Trophoblast cell (in vitro differentiated cells and primary cell): ENCODE measurements at regions not wholly inside any gene's neighbourhood (a gene's known extent, or its start where the extent isn't known, plus 50 kb on each side); places are given as distances from the start of the nearest gene placed in this dataset.

Experiments
- DNase-seq, 2 donors: peaks; one replicate each; pipeline ENCODE4 v3.0.0-alpha.2; 2016
- H2AFZ ChIP-seq: 2 replicates; pipeline ENCODE4 v1.6.1; 2013; ENCODE audit warnings: low read length, moderate library complexity, mild to moderate bottlenecking; ENCODE audit not compliant: insufficient read depth, poor library complexity
- H2AK5ac ChIP-seq: 2 replicates; pipeline ENCODE4 v1.6.1; 2013; ENCODE audit warnings: mild to moderate bottlenecking, low read length
- H2BK120ac ChIP-seq: 2 replicates; pipeline ENCODE4 v1.6.1; 2013; ENCODE audit warnings: low read length, mild to moderate bottlenecking, moderate library complexity; ENCODE audit not compliant: insufficient read depth, poor library complexity
- H2BK12ac ChIP-seq: 2 replicates; pipeline ENCODE4 v1.6.1; 2013; ENCODE audit warnings: mild to moderate bottlenecking, low read length, moderate library complexity
- H2BK5ac ChIP-seq: 2 replicates; pipeline ENCODE4 v1.6.1; 2013; ENCODE audit warnings: low read length, low read depth, moderate library complexity, mild to moderate bottlenecking; ENCODE audit not compliant: poor library complexity
- H3K14ac ChIP-seq: 2 replicates; pipeline ENCODE4 v1.6.1; 2013; ENCODE audit warnings: mild to moderate bottlenecking, low read length
- H3K18ac ChIP-seq: 2 replicates; pipeline ENCODE4 v1.6.1; 2013; ENCODE audit warnings: mild to moderate bottlenecking, low read length
- H3K23ac ChIP-seq: 2 replicates; pipeline ENCODE4 v1.6.1; 2013; ENCODE audit warnings: low read length
- H3K27ac ChIP-seq: 2 replicates; pipeline ENCODE4 v1.5.1; 2013; ENCODE audit warnings: low read depth, mild to moderate bottlenecking, inconsistent platforms, low read length, moderate library complexity
- H3K27me3 ChIP-seq: 2 replicates; pipeline ENCODE4 v1.6.1; 2013; ENCODE audit warnings: inconsistent platforms, mild to moderate bottlenecking, low read length, moderate library complexity; ENCODE audit not compliant: insufficient read depth
- H3K36me3 ChIP-seq, 2 experiments: 1 replicate in 1 of 2; 2 replicates in 1 of 2; pipeline ENCODE4 v1.6.1; 2013; ENCODE audit warnings: low read length in 2 of 2, mild to moderate bottlenecking in 2 of 2, moderate library complexity in 1 of 2; ENCODE audit not compliant: insufficient read depth in 2 of 2, control insufficient read depth in 1 of 2
- H3K4ac ChIP-seq: 2 replicates; pipeline ENCODE4 v1.6.1; 2013; ENCODE audit warnings: low read depth, mild to moderate bottlenecking, low read length, moderate library complexity
- H3K4me1 ChIP-seq, 2 experiments: 1 replicate in 1 of 2; 2 replicates in 1 of 2; pipeline ENCODE4 v1.6.1; 2013; ENCODE audit warnings: low read length in 2 of 2, mild to moderate bottlenecking in 2 of 2, moderate library complexity in 1 of 2; ENCODE audit not compliant: insufficient read depth in 2 of 2, control insufficient read depth in 1 of 2
- H3K4me2 ChIP-seq: 2 replicates; pipeline ENCODE4 v1.6.1; 2013; ENCODE audit warnings: inconsistent platforms, mild to moderate bottlenecking, low read length, moderate library complexity
- H3K4me3 ChIP-seq: 2 replicates; pipeline ENCODE4 v1.5.1; 2013; ENCODE audit warnings: mild to moderate bottlenecking, low read depth, low read length, inconsistent platforms
- H3K79me1 ChIP-seq: one replicate; pipeline ENCODE4 v1.6.1; 2013; ENCODE audit warnings: low read length
- H3K79me2 ChIP-seq: 2 replicates; pipeline ENCODE4 v1.6.1; 2013; ENCODE audit warnings: low read length, mild to moderate bottlenecking; ENCODE audit not compliant: control insufficient read depth, insufficient read depth, poor library complexity
- H3K9ac ChIP-seq: 2 replicates; pipeline ENCODE4 v1.6.1; 2013; ENCODE audit warnings: mild to moderate bottlenecking, low read length
- H3K9me3 ChIP-seq: 2 replicates; pipeline ENCODE4 v1.6.1; 2013; ENCODE audit warnings: low read depth, mild to moderate bottlenecking, control low read depth, inconsistent platforms, low read length; ENCODE audit not compliant: insufficient read depth
- H4K12ac ChIP-seq: 2 replicates; pipeline ENCODE4 v1.6.1; 2013; ENCODE audit warnings: low read depth, mild to moderate bottlenecking, low read length, moderate library complexity
- H4K8ac ChIP-seq: 2 replicates; pipeline ENCODE4 v1.6.1; 2013; ENCODE audit warnings: low read depth, mild to moderate bottlenecking, low read length, moderate library complexity
- H4K91ac ChIP-seq: one replicate; pipeline ENCODE4 v1.6.1; 2013; ENCODE audit warnings: low read depth, mild to moderate bottlenecking, low read length, moderate library complexity
- WGBS: extraction: QIAGEN DNeasy Blood & Tissue Kit; methylation state at CpG from one replicate; pipeline ENCODE4 v1.1.7; 2013; ENCODE audit warnings: missing lambda C conversion rate; ENCODE audit not compliant: insufficient read length, insufficient coverage; ENCODE audit errors: extremely low coverage; 5-methylcytosine and 5-hydroxymethylcytosine counted together

GRCh38 chr3:59518283-59519055, 468.6 kb upstream of the CFAP20DC start:
- Histone ChIP-seq H3K9ac (no peak overlapping the region), H3K9me3 (no peaks in the 10 kb centered on the region), H3K36me3 (no peaks in the 10 kb centered on the region), H3K18ac (no peak overlapping the region), H2BK12ac (no peak overlapping the region), H3K79me1 (no peaks in the 10 kb centered on the region), H3K14ac (no peak overlapping the region), H2BK120ac (no peak overlapping the region), H3K79me2 (no peaks in the 10 kb centered on the region), H3K4me2 (no peak overlapping the region), H3K27me3 (no peaks in the 10 kb centered on the region), H4K8ac (no peak overlapping the region), H4K91ac (no peak overlapping the region), H3K4me3 (no peak overlapping the region), H3K27ac (no peak overlapping the region), H2AK5ac (no peak overlapping the region), H4K12ac (no peak overlapping the region), H2AFZ (no peak overlapping the region), H2BK5ac (no peak overlapping the region), H3K4me1 (no peaks in the 10 kb centered on the region), H3K4ac (no peak overlapping the region), H3K23ac (no peak overlapping the region)
- no CpG with 5 or more reads among the region's 14 CpGs for WGBS
- DNase-seq: no peak

- no peak overlapping the region for H3K4ac ChIP-seq
- no peak overlapping the region for H2AFZ ChIP-seq
- no peak overlapping the region for H3K18ac ChIP-seq
- no peak overlapping the region for H2BK12ac ChIP-seq
- no peak overlapping the region for H3K4me2 ChIP-seq
- H3K79me1 ChIP-seq: no peaks in the 10 kb centered on the region
- H3K36me3 ChIP-seq: no peaks in the 10 kb centered on the region
- no peak overlapping the region for H2BK5ac ChIP-seq
- H3K4me3 ChIP-seq: no peak overlapping the region
- no peak overlapping the region for H3K9ac ChIP-seq
- DNase-seq: no peak
- no CpG with 5 or more reads among the region's 4 CpGs for WGBS
- no peak overlapping the region for H3K14ac ChIP-seq
- no peak overlapping the region for H2BK120ac ChIP-seq
- H3K27ac ChIP-seq: no peak overlapping the region
- no peak overlapping the region for H4K8ac ChIP-seq
- H3K4me1 ChIP-seq: no peaks in the 10 kb centered on the region
- no peak overlapping the region for H2AK5ac ChIP-seq
- H3K9me3 ChIP-seq: no peaks in the 10 kb centered on the region
- no peaks in the 10 kb centered on the region for H3K79me2 ChIP-seq
- no peaks in the 10 kb centered on the region for H3K27me3 ChIP-seq
- H4K12ac ChIP-seq: no peak overlapping the region
- no peak overlapping the region for H3K23ac ChIP-seq
- no peak overlapping the region for H4K91ac ChIP-seq
Observed at GRCh38 chr3:59517388-59517787, 467.6 kb upstream of the CFAP20DC start.

- H3K4me3 ChIP-seq: no peak overlapping the region
- no peak overlapping the region for H2BK12ac ChIP-seq
- no peak overlapping the region for H4K8ac ChIP-seq
- H3K36me3 ChIP-seq: no peaks in the 10 kb centered on the region
- no peak overlapping the region for H3K9ac ChIP-seq
- no peak overlapping the region for H3K4ac ChIP-seq
- H3K27me3 ChIP-seq: no peaks in the 10 kb centered on the region
- whole genome bisulfite sequencing: no CpG with 5 or more reads among the region's 3 CpGs
- no peaks in the 10 kb centered on the region for H3K79me1 ChIP-seq
- H3K9me3 ChIP-seq: peaks cover 1% of the 10 kb centered on the region
- H3K23ac ChIP-seq: no peak overlapping the region
- H3K27ac ChIP-seq: no peak overlapping the region
- no peak overlapping the region for H4K91ac ChIP-seq
- no peak overlapping the region for H3K18ac ChIP-seq
- H2BK120ac ChIP-seq: no peak overlapping the region
- H2BK5ac ChIP-seq: no peak overlapping the region
- H3K4me1 ChIP-seq: no peaks in the 10 kb centered on the region
- DNase-seq: no peak
- H3K4me2 ChIP-seq: no peak overlapping the region
- no peak overlapping the region for H2AFZ ChIP-seq
- H3K79me2 ChIP-seq: no peaks in the 10 kb centered on the region
- no peak overlapping the region for H3K14ac ChIP-seq
- no peak overlapping the region for H2AK5ac ChIP-seq
- H4K12ac ChIP-seq: no peak overlapping the region
Observed at GRCh38 chr3:59515966-59516365, 466.1 kb upstream of the CFAP20DC start.

GRCh38 chr3:59514865-59515482, 465.1 kb upstream of the CFAP20DC start:
- Histone ChIP-seq H3K4ac (no peak overlapping the region), H2BK5ac (no peak overlapping the region), H2BK12ac (no peak overlapping the region), H3K27me3 (no peaks in the 10 kb centered on the region), H3K79me1 (no peaks in the 10 kb centered on the region), H3K9me3 (peaks cover 1% of the 10 kb centered on the region), H3K4me3 (no peak overlapping the region), H3K18ac (no peak overlapping the region), H3K27ac (no peak overlapping the region), H2AFZ (no peak overlapping the region), H3K4me2 (no peak overlapping the region), H4K8ac (no peak overlapping the region), H3K4me1 (no peaks in the 10 kb centered on the region), H4K91ac (no peak overlapping the region), H3K9ac (no peak overlapping the region), H2BK120ac (no peak overlapping the region), H3K79me2 (no peaks in the 10 kb centered on the region), H3K14ac (no peak overlapping the region), H2AK5ac (no peak overlapping the region), H4K12ac (no peak overlapping the region), H3K36me3 (no peaks in the 10 kb centered on the region), H3K23ac (no peak overlapping the region)
- no peak for DNase-seq
- no CpG with 5 or more reads among the region's 7 CpGs for WGBS
